ENCODE measurements at regions not wholly inside any gene's neighbourhood (a gene's known extent, or its start where the extent isn't known, plus 50 kb on each side); places are given as distances from the start of the nearest gene placed in this dataset.

DNA sequence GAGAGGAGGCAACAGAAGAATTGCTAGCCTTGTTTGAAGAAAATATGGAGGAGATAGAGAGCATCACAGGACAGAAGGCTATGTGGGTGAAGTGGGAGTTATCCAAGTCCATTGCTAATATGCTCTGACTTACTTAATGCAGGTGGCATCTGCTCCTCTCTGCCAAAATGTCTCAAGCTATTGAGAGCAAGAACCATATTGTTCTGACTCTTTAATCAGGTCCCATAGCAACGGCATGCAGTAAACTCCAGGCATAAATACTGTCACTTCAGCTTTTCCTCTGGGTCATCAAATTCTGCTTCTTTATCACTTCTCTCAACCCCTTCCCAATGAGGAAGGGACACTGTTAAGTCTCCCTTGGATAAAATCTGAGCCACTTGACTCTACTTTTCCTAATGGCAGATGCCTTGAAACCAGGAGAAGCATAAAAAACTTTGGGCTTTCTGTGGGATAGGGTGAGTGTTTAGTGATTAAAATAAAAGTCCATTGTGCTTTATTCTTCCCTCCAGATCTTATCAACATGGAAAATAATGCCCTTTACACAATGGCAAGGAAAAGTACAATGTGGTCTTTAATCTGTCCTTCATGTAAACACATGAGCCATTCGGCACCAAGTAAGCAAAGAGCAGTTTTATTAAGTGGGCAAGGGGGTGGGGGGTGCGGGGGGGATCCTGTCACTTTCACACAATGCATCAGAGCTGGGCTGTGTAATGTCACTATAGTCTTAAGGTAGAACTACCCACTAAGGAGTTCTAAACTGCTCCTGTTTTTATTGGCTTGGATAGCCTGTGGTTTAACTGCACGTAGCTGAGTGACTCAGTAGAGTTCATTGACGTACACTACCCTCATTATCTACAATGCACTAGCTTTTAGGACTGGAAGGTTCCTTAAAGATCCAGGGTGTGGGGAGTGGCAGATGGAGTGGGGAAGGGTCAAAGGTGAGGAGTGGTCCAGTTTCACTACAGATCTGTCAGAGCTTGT, 71.0 kb upstream of the TARS1 start:
- H3K36me3 ChIP-seq (ENCODE audit: low read depth, low read length): no peaks in the 10 kb centered on the region
- no TSS peak for BruUV-seq (replicated peaks)
- no peaks in the 10 kb centered on the region for H3K9me2 ChIP-seq (replicated peaks; ENCODE audit: low read length)
- TF ChIP-seq EZH2phosphoT487 (IDR thresholded peaks at IDR 0.05; ENCODE audit: borderline replicate concordance, low read length): no peak
- TF ChIP-seq, protein P1, sequence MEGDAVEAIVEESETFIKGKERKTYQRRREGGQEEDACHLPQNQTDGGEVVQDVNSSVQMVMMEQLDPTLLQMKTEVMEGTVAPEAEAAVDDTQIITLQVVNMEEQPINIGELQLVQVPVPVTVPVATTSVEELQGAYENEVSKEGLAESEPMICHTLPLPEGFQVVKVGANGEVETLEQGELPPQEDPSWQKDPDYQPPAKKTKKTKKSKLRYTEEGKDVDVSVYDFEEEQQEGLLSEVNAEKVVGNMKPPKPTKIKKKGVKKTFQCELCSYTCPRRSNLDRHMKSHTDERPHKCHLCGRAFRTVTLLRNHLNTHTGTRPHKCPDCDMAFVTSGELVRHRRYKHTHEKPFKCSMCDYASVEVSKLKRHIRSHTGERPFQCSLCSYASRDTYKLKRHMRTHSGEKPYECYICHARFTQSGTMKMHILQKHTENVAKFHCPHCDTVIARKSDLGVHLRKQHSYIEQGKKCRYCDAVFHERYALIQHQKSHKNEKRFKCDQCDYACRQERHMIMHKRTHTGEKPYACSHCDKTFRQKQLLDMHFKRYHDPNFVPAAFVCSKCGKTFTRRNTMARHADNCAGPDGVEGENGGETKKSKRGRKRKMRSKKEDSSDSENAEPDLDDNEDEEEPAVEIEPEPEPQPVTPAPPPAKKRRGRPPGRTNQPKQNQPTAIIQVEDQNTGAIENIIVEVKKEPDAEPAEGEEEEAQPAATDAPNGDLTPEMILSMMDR (conservative IDR thresholded peaks at IDR 0.05; ENCODE audit: low read depth, low read length): no peak
- no peak for TF ChIP-seq EZH2 (IDR thresholded peaks at IDR 0.05; ENCODE audit: low read length, unreplicated experiment)
- peaks cover 16% of the 10 kb centered on the region for H3K4me1 ChIP-seq (ENCODE audit: insufficient read depth, low read length)
- CTCF ChIA-PET: no interaction called here
- intact Hi-C loops (cut with micrococcal nuclease): no loop called here
- no peaks in the 10 kb centered on the region for H3K9me3 ChIP-seq (ENCODE audit: low read length)
- no peak overlapping the region for H3K4me3 ChIP-seq (ENCODE audit: low read length)
- H3K9ac ChIP-seq (ENCODE audit: low read length): peak overlapping the region; percentile 69
- peak overlapping the region; percentile 36; the same call in 1 of the 2 replicates for H3K4me2 ChIP-seq (ENCODE audit: low read length)
- no peak overlapping the region for H2AFZ ChIP-seq (ENCODE audit: low read length)
- H3K27ac ChIP-seq (ENCODE audit: low read length): peak overlapping the region; percentile 82
- no peaks in the 10 kb centered on the region for H3K27me3 ChIP-seq (ENCODE audit: low read length)
- POLR2A ChIA-PET (ENCODE audit: unreplicated experiment): no interaction called here
- no peaks in the 10 kb centered on the region for H3F3A ChIP-seq (ENCODE audit: low read length, unreplicated experiment)
- H3K79me2 ChIP-seq (ENCODE audit: low read length): no peaks in the 10 kb centered on the region
- H4K20me1 ChIP-seq (ENCODE audit: low read length): no peaks in the 10 kb centered on the region
- ATAC-seq (peak; percentile 96), DNase-seq (peak; percentile 82)

DNA sequence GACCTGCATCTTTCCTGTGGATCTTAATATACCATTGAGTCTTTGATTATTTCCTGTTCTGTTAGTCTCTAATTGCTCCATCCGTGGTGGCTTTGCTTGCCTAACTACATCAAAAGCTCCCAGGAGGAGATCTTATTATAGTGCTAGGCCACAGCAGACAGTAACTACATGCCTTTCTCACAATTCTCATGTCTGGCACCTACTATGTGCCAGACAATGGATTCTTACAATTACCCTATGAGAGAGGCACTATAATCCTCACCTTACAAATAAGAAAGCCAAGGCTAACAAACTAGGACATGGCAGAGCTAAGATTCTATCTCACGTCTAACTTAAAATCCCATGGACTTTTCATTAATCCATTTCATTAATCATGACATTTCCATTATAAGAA, 70.3 kb upstream of the TARS1 start:
- CTCF ChIA-PET: no interaction called here
- H3K4me1 ChIP-seq (ENCODE audit: insufficient read depth, low read length): peaks cover 16% of the 10 kb centered on the region
- peak overlapping the region; percentile 36; the same call in 1 of the 2 replicates for H3K4me2 ChIP-seq (ENCODE audit: low read length)

More for the DNA sequence above, 70.3 kb upstream of the TARS1 start:
- POLR2A ChIA-PET (ENCODE audit: unreplicated experiment): no interaction called here
- H3K9me2 ChIP-seq (replicated peaks; ENCODE audit: low read length): no peaks in the 10 kb centered on the region
- no peaks in the 10 kb centered on the region for H3K27me3 ChIP-seq (ENCODE audit: low read length)
- H3K9ac ChIP-seq (ENCODE audit: low read length): peak overlapping the region; percentile 69
- H3K79me2 ChIP-seq (ENCODE audit: low read length): no peaks in the 10 kb centered on the region
- H3K4me3 ChIP-seq (ENCODE audit: low read length): no peak overlapping the region
- H2AFZ ChIP-seq (ENCODE audit: low read length): no peak overlapping the region
- DNase-seq (no peak), ATAC-seq (no peak)
- H3K36me3 ChIP-seq (ENCODE audit: low read depth, low read length): no peaks in the 10 kb centered on the region
- H3K27ac ChIP-seq (ENCODE audit: low read length): peak overlapping the region; percentile 82
- no peaks in the 10 kb centered on the region for H3K9me3 ChIP-seq (ENCODE audit: low read length)
- no peaks in the 10 kb centered on the region for H4K20me1 ChIP-seq (ENCODE audit: low read length)
- no TSS peak for BruUV-seq (replicated peaks)
- intact Hi-C loops (cut with micrococcal nuclease): no loop called here
- TF ChIP-seq, protein P1 (conservative IDR thresholded peaks at IDR 0.05; ENCODE audit: low read depth, low read length): no peak
- TF ChIP-seq EZH2 (IDR thresholded peaks at IDR 0.05; ENCODE audit: low read length, unreplicated experiment): no peak
- TF ChIP-seq EZH2phosphoT487 (IDR thresholded peaks at IDR 0.05; ENCODE audit: borderline replicate concordance, low read length): no peak
- no peaks in the 10 kb centered on the region for H3F3A ChIP-seq (ENCODE audit: low read length, unreplicated experiment)

All from PC-3 (cell line).